SK-N-SH (cell line): ENCODE measurements at regions not wholly inside any gene's neighbourhood (a gene's known extent, or its start where the extent isn't known, plus 50 kb on each side); places are given as distances from the start of the nearest gene placed in this dataset.

Experiments used
- CTCF ChIA-PET: fragments of 300-600, 350-600 bp; formaldehyde crosslinking; extraction: SDS; loops from one replicate; lab custom pipeline; 2021; lab: Yijun Ruan, JAX
- POLR2A ChIA-PET: fragments of 350-600 bp; sonication (Branson Sonifier 250); formaldehyde crosslinking; extraction: SDS; loops from one replicate; lab custom pipeline; 2020; ENCODE audit warnings: antibody characterized with exemption, inconsistent platforms; lab: Yijun Ruan, JAX
- DNase-seq: peaks from one replicate; pipeline ENCODE4 v3.0.0; 2012
- H2AFZ ChIP-seq: fragments of 200-600 bp; sonication (generic); 2 replicates; pipeline ENCODE4 v1.8.1; 2016; ENCODE audit warnings: antibody characterized with exemption, mild to moderate bottlenecking, low read depth
- H3F3A ChIP-seq: fragments of 200-600 bp; sonication (generic); replicated peaks from 2 replicates; pipeline ENCODE3; 2016; ENCODE audit warnings: antibody characterized with exemption, mild to moderate bottlenecking; ENCODE audit not compliant: insufficient read depth
- H3K27ac ChIP-seq, 2 experiments: fragments of 200-500 bp in 1 of 2; fragments of 200-600 bp in 1 of 2; sonication (Bioruptor generic) in 1 of 2; sonication (generic), shearing (Covaris generic) in 1 of 2; 2 replicates each; pipeline versions ENCODE4 v1.5.1 to v1.6.1; 2014 to 2016; ENCODE audit warnings: low read depth in 2 of 2, inconsistent platforms in 1 of 2, low read length in 1 of 2, mild to moderate bottlenecking in 1 of 2, mixed read lengths in 1 of 2
- H3K27me3 ChIP-seq: fragments of 200-600 bp; sonication (generic), shearing (Covaris generic); 2 replicates; pipeline ENCODE4 v1.6.1; 2016; ENCODE audit warnings: mixed run types; ENCODE audit not compliant: insufficient read depth
- H3K36me3 ChIP-seq, 2 experiments: fragments of 200-500 bp in 1 of 2; fragments of 200-600 bp in 1 of 2; sonication (Bioruptor generic) in 1 of 2; sonication (generic) in 1 of 2; replicated peaks in 1 of 2; 2 replicates each; pipeline versions ENCODE3 to v1.5.1; 2014 to 2016; ENCODE audit warnings: low read length in 1 of 2, mild to moderate bottlenecking in 1 of 2; ENCODE audit not compliant: insufficient read depth in 2 of 2, control insufficient read depth in 1 of 2
- H3K4me1 ChIP-seq, 2 experiments: fragments of 200-500 bp in 1 of 2; fragments of 200-600 bp in 1 of 2; sonication (Bioruptor generic) in 1 of 2; sonication (generic), shearing (Covaris generic) in 1 of 2; 2 replicates each; pipeline versions ENCODE4 v1.5.1 to v1.6.1; 2014 to 2016; ENCODE audit warnings: low read depth in 1 of 2, low read length in 1 of 2, mixed run types in 1 of 2; ENCODE audit not compliant: insufficient read depth in 2 of 2, control insufficient read depth in 1 of 2
- H3K4me2 ChIP-seq: fragments of 200-600 bp; sonication (generic), shearing (Covaris generic); 2 replicates; pipeline ENCODE4 v1.6.1; 2017; ENCODE audit warnings: mixed run types
- H3K4me3 ChIP-seq, 2 experiments: fragments of 200-500 bp in 1 of 2; fragments of 200-600 bp in 1 of 2; sonication (Bioruptor generic) in 1 of 2; sonication (generic), shearing (Covaris generic) in 1 of 2; 2 replicates each; pipeline versions ENCODE4 v1.5.1 to v1.8.1; 2014 to 2016; ENCODE audit warnings: low read depth in 2 of 2, inconsistent platforms in 1 of 2, low read length in 1 of 2, mild to moderate bottlenecking in 1 of 2, mixed read lengths in 1 of 2, moderate library complexity in 1 of 2
- H3K79me2 ChIP-seq: fragments of 200-600 bp; sonication (generic); 2 replicates; pipeline ENCODE4 v1.8.1; 2017; ENCODE audit warnings: mild to moderate bottlenecking; ENCODE audit not compliant: insufficient read depth
- H3K9ac ChIP-seq: fragments of 200-600 bp; sonication (generic); 2 replicates; pipeline ENCODE4 v1.6.1; 2017; ENCODE audit warnings: mixed run types
- H3K9me2 ChIP-seq: fragments of 200-600 bp; sonication (generic); 2 replicates; pipeline ENCODE4 v1.6.1; 2017; ENCODE audit warnings: mixed run types
- H3K9me3 ChIP-seq: fragments of 200-600 bp; sonication (generic); 2 replicates; pipeline ENCODE4 v1.6.1; 2017; ENCODE audit warnings: mixed run types, mild to moderate bottlenecking, moderate library complexity
- H4K20me1 ChIP-seq: fragments of 200-600 bp; sonication (generic); 2 replicates; pipeline ENCODE4 v1.6.1; 2017; ENCODE audit warnings: mild to moderate bottlenecking, mixed run types; ENCODE audit not compliant: insufficient read depth
- CHD2 ChIP-seq: fragments of 150-350 bp; IDR thresholded peaks from 2 replicates; pipeline ENCODE4 v1.6.1; 2018; ENCODE audit warnings: low read length; ENCODE audit not compliant: partially characterized antibody
- ELF1 ChIP-seq: IDR thresholded peaks from 2 replicates; pipeline ENCODE4 v1.4.0; 2012
- EZH2phosphoT487 ChIP-seq: fragments of 200-600 bp; sonication (generic); IDR thresholded peaks from 2 replicates; pipeline ENCODE4 v1.6.1; 2017; ENCODE audit warnings: low read depth, mixed run types, mild to moderate bottlenecking, antibody characterized with exemption, moderate library complexity, borderline replicate concordance
- FOXJ3 ChIP-seq: sonication (generic); formaldehyde crosslinking; IDR thresholded peaks from 2 replicates; pipeline ENCODE4 v1.5.1; 2020; ENCODE audit warnings: mild to moderate bottlenecking, missing genetic modification reagents
- FOXM1 ChIP-seq: IDR thresholded peaks from 2 replicates; pipeline ENCODE4 v1.4.0; 2012; ENCODE audit warnings: low read depth, mild to moderate bottlenecking
- JUND ChIP-seq: IDR thresholded peaks from 2 replicates; pipeline ENCODE4 v1.4.0; 2012
- MEF2A ChIP-seq: IDR thresholded peaks from 2 replicates; pipeline ENCODE4 v1.4.0; 2012; ENCODE audit warnings: low read depth, borderline replicate concordance
- MXI1 ChIP-seq: IDR thresholded peaks from 2 replicates; pipeline ENCODE4 v1.6.1; 2012; ENCODE audit warnings: mild to moderate bottlenecking, low read depth, low read length, improper control_type of control experiment
- NFIC ChIP-seq: IDR thresholded peaks from 2 replicates; pipeline ENCODE4 v1.4.0; 2012; ENCODE audit warnings: borderline replicate concordance
- PBX3 ChIP-seq: IDR thresholded peaks from 2 replicates; pipeline ENCODE4; 2012
- RCOR1 ChIP-seq: fragments of 150-350 bp; IDR thresholded peaks from 2 replicates; pipeline ENCODE4 v1.6.1; 2017; ENCODE audit warnings: antibody characterized with exemption, low read length
- RXRA ChIP-seq: IDR thresholded peaks from 2 replicates; pipeline ENCODE4 v1.4.0; 2012; ENCODE audit warnings: low read depth, mild to moderate bottlenecking, borderline replicate concordance
- SIN3A ChIP-seq: IDR thresholded peaks from 2 replicates; pipeline ENCODE4 v1.6.1; 2012; ENCODE audit warnings: low read depth, mild to moderate bottlenecking, low read length, moderate library complexity, borderline replicate concordance
- TAF1 ChIP-seq: IDR thresholded peaks from 2 replicates; pipeline ENCODE4 v1.6.1; 2012; ENCODE audit warnings: low read depth, mild to moderate bottlenecking, low read length, moderate library complexity, borderline replicate concordance
- TCF12 ChIP-seq: IDR thresholded peaks from 2 replicates; pipeline ENCODE4 v1.4.0; 2012
- TEAD4 ChIP-seq: IDR thresholded peaks from 2 replicates; pipeline ENCODE4 v1.4.0; 2012; ENCODE audit warnings: mild to moderate bottlenecking, borderline replicate concordance; ENCODE audit not compliant: insufficient read depth
- USF1 ChIP-seq: IDR thresholded peaks from 2 replicates; pipeline ENCODE4 v1.4.0; 2012; ENCODE audit warnings: low read depth, borderline replicate concordance
- WGBS: methylation state at CpG from one replicate; pipeline ENCODE4 v1.1.6; 2017; ENCODE audit warnings: low lambda C conversion rate; 5-methylcytosine and 5-hydroxymethylcytosine counted together
- TF ChIP-seq, protein P1 (sequence below): fragments of 200-600 bp; sonication (generic); IDR thresholded peaks from 2 replicates; pipeline ENCODE4 v1.6.1; 2017; ENCODE audit warnings: antibody characterized with exemption, mild to moderate bottlenecking, moderate library complexity
- TF ChIP-seq, protein P2 (sequence below): fragments of 150-350 bp; IDR thresholded peaks from 2 replicates; pipeline ENCODE4 v1.6.1; 2017; ENCODE audit warnings: antibody characterized with exemption, low read length, low read depth, borderline replicate concordance

DNA sequence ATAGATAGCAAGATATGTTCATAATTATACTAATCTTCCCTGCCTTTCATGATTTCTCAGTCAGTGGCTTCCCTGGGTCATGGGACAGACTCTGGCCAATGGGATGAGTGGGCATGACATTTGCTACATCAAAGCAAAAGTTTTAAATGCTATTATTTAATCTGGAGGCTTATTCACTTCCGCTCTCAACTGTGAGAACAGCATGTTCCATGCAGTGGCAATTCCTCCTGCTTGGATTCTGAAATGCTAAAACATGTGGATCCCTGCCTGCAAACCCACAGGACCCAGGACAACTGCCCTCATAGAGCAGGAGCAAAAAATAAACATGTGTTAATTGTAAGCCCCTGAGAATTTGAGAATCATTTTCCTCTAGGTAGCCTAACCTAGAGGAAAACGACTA, 1412.4 kb upstream of the CELF2 start:
- Histone ChIP-seq H3K27ac (no peak overlapping the region), H3K4me2 (no peak overlapping the region), H3K36me3 (no peaks in the 10 kb centered on the region), H3K4me1 (no peaks in the 10 kb centered on the region), H4K20me1 (no peaks in the 10 kb centered on the region), H3K9ac (no peak overlapping the region), H3K79me2 (no peaks in the 10 kb centered on the region), H3K9me2 (no peaks in the 10 kb centered on the region), H3K4me3 (no peak overlapping the region), H3K9me3 (no peaks in the 10 kb centered on the region), H2AFZ (no peak overlapping the region), H3F3A (no peaks in the 10 kb centered on the region), H3K27me3 (no peaks in the 10 kb centered on the region)
- ChIA-PET POLR2A (no interaction called here), CTCF (no interaction called here)
- 18% methylated on average over 2 of the region's 2 CpGs for WGBS
- no peak for TF ChIP-seq PBX3
- TF ChIP-seq USF1, result no peak
- TF ChIP-seq TEAD4, result no peak
- no peak for TF ChIP-seq RXRA
- no peak for TF ChIP-seq SIN3A
- no peak for TF ChIP-seq CHD2
- no peak for TF ChIP-seq TCF12
- no peak for TF ChIP-seq TAF1
- TF ChIP-seq JUND, result no peak
- TF ChIP-seq RCOR1, result no peak
- TF ChIP-seq MEF2A, result no peak
- no peak for TF ChIP-seq EZH2phosphoT487
- TF ChIP-seq FOXJ3 (CRISPR knock-in tag), result no peak
- TF ChIP-seq, protein P1, sequence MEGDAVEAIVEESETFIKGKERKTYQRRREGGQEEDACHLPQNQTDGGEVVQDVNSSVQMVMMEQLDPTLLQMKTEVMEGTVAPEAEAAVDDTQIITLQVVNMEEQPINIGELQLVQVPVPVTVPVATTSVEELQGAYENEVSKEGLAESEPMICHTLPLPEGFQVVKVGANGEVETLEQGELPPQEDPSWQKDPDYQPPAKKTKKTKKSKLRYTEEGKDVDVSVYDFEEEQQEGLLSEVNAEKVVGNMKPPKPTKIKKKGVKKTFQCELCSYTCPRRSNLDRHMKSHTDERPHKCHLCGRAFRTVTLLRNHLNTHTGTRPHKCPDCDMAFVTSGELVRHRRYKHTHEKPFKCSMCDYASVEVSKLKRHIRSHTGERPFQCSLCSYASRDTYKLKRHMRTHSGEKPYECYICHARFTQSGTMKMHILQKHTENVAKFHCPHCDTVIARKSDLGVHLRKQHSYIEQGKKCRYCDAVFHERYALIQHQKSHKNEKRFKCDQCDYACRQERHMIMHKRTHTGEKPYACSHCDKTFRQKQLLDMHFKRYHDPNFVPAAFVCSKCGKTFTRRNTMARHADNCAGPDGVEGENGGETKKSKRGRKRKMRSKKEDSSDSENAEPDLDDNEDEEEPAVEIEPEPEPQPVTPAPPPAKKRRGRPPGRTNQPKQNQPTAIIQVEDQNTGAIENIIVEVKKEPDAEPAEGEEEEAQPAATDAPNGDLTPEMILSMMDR, result no peak
- no peak for TF ChIP-seq FOXM1
- TF ChIP-seq, protein P2, sequence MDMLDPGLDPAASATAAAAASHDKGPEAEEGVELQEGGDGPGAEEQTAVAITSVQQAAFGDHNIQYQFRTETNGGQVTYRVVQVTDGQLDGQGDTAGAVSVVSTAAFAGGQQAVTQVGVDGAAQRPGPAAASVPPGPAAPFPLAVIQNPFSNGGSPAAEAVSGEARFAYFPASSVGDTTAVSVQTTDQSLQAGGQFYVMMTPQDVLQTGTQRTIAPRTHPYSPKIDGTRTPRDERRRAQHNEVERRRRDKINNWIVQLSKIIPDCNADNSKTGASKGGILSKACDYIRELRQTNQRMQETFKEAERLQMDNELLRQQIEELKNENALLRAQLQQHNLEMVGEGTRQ, result no peak
- no peak for TF ChIP-seq ELF1
- TF ChIP-seq NFIC, result no peak
- no peak for TF ChIP-seq MXI1
- no peak for DNase-seq
